HEK293 (cell line): ENCODE measurements at regions not wholly inside any gene's neighbourhood (a gene's known extent, or its start where the extent isn't known, plus 50 kb on each side); places are given as distances from the start of the nearest gene placed in this dataset.

Experiments
- CTCF ChIA-PET: fragments of 350-600 bp; formaldehyde crosslinking; extraction: SDS; loops from one replicate; lab custom pipeline; 2021; ENCODE audit warnings: antibody characterized with exemption; lab: Yijun Ruan, JAX
- POLR2A ChIA-PET: fragments of 300-600 bp; formaldehyde crosslinking; extraction: SDS; loops from one replicate; lab custom pipeline; 2020; ENCODE audit warnings: antibody characterized with exemption, inconsistent platforms; lab: Yijun Ruan, JAX
- H3K27ac ChIP-seq: fragments of 200-500 bp; sonication (Bioruptor generic); 2 replicates; pipeline ENCODE4 v1.5.1; 2014; ENCODE audit warnings: low read depth, low read length, control low read depth, inconsistent platforms; ENCODE audit errors: extremely low read depth
- H3K36me3 ChIP-seq, 2 experiments: fragments of 200-500 bp in 1 of 2; sonication (Bioruptor generic) in 1 of 2; 1 replicate in 1 of 2; 2 replicates in 1 of 2; pipeline ENCODE4 v1.5.1; 2014 to 2017; ENCODE audit warnings: inconsistent platforms in 2 of 2, low read length in 2 of 2; ENCODE audit not compliant: control insufficient read depth in 2 of 2, insufficient read depth in 1 of 2
- H3K4me1 ChIP-seq: fragments of 200-500 bp; sonication (Bioruptor generic); 2 replicates; pipeline ENCODE4 v1.5.1; 2014; ENCODE audit warnings: mild to moderate bottlenecking, low read length, inconsistent platforms; ENCODE audit not compliant: control insufficient read depth, insufficient read depth
- H3K4me3 ChIP-seq: 2 replicates; pipeline ENCODE4 v1.5.1; 2011; ENCODE audit warnings: low read depth, mild to moderate bottlenecking, control low read depth, low read length, moderate library complexity
- H3K9me3 ChIP-seq: fragments of 200-500 bp; sonication (Bioruptor generic); 2 replicates; pipeline ENCODE4 v1.5.1; 2014; ENCODE audit warnings: low read depth, low read length, inconsistent platforms; ENCODE audit not compliant: control insufficient read depth, insufficient read depth
- GLI2 ChIP-seq: fragments of 450-650 bp; formaldehyde crosslinking; IDR thresholded peaks from 2 replicates; pipeline ENCODE4; 2017; ENCODE audit warnings: missing biosample characterization, missing genetic modification characterization, low read depth, borderline replicate concordance
- RBAK ChIP-seq: fragments of 450-650 bp; formaldehyde crosslinking; IDR thresholded peaks from 2 replicates; pipeline ENCODE4 v1.5.1; 2016; ENCODE audit warnings: missing biosample characterization, missing genetic modification characterization
- REPIN1 ChIP-seq: fragments of 450-650 bp; formaldehyde crosslinking; IDR thresholded peaks from 2 replicates; pipeline ENCODE4 v1.5.1; 2017; ENCODE audit warnings: missing biosample characterization, missing genetic modification characterization, low read depth
- ZIC2 ChIP-seq: fragments of 450-650 bp; formaldehyde crosslinking; IDR thresholded peaks from 2 replicates; pipeline ENCODE4 v1.5.1; 2016; ENCODE audit warnings: missing biosample characterization, missing genetic modification characterization
- ZNF311 ChIP-seq: fragments of 450-650 bp; formaldehyde crosslinking; IDR thresholded peaks from 2 replicates; pipeline ENCODE4 v1.5.1; 2017; ENCODE audit warnings: missing biosample characterization, missing genetic modification characterization, borderline replicate concordance
- ZNF341 ChIP-seq: fragments of 450-650 bp; formaldehyde crosslinking; IDR thresholded peaks from 2 replicates; pipeline ENCODE4; 2016; ENCODE audit warnings: low read depth, missing biosample characterization, missing genetic modification characterization
- ZNF394 ChIP-seq: fragments of 450-650 bp; formaldehyde crosslinking; IDR thresholded peaks from 2 replicates; pipeline ENCODE4 v1.5.1; 2016; ENCODE audit warnings: missing biosample characterization, missing genetic modification characterization, mild to moderate bottlenecking, moderate library complexity, borderline replicate concordance
- ZNF670 ChIP-seq: fragments of 450-650 bp; formaldehyde crosslinking; IDR thresholded peaks from 2 replicates; pipeline ENCODE4 v1.5.1; 2016; ENCODE audit warnings: missing biosample characterization, missing genetic modification characterization, low read depth
- ZNF707 ChIP-seq: fragments of 450-650 bp; formaldehyde crosslinking; IDR thresholded peaks from 2 replicates; pipeline ENCODE4 v1.5.1; 2016; ENCODE audit warnings: missing biosample characterization, missing genetic modification characterization
- ZSCAN16 ChIP-seq: fragments of 450-650 bp; formaldehyde crosslinking; IDR thresholded peaks from 2 replicates; pipeline ENCODE4 v1.5.1; 2016; ENCODE audit warnings: missing biosample characterization, missing genetic modification characterization
- ZSCAN30 ChIP-seq: fragments of 450-650 bp; IDR thresholded peaks from 2 replicates; pipeline ENCODE4 v1.5.1; 2018; ENCODE audit warnings: missing biosample characterization, mild to moderate bottlenecking, missing genetic modification characterization, moderate library complexity
- TF ChIP-seq, protein P1 (sequence below): fragments of 450-650 bp; formaldehyde crosslinking; optimal IDR thresholded peaks from 2 replicates; pipeline ENCODE3; 2016; ENCODE audit warnings: missing biosample characterization, mild to moderate bottlenecking, missing genetic modification characterization
- TF ChIP-seq, protein P2 (sequence below): fragments of 450-650 bp; formaldehyde crosslinking; conservative IDR thresholded peaks from 2 replicates; pipeline ENCODE4 v1.5.1; 2016; ENCODE audit warnings: low read depth, missing biosample characterization, missing genetic modification characterization
- TF ChIP-seq, protein P3 (sequence below): fragments of 450-650 bp; formaldehyde crosslinking; conservative IDR thresholded peaks from 2 replicates; pipeline ENCODE4 v1.5.1; 2016; ENCODE audit warnings: low read depth, missing biosample characterization, missing genetic modification characterization
- TF ChIP-seq, protein P4 (sequence below): fragments of 450-650 bp; formaldehyde crosslinking; IDR thresholded peaks from 2 replicates; pipeline ENCODE4 v1.5.1; 2016; ENCODE audit warnings: missing biosample characterization, missing genetic modification characterization

DNA sequence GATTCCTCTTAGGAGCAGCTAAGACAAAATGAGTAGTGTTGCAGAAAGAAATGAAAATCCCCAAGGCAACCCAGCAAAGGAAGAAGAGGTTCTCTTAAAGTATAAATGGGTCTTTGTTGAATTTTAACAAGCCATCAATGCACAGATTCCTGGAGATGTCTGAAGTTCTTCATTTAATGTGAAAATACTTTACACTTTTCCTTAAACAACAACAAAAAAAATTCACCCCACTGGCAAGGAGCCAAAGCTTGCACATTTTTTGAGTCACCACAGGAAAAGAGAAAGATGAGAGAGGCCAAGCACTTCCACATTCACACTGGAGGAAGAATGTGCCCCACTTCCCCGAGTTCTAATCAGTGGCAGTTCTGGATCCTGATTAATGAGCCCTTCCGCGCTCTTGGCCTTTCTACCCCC, 286.4 kb upstream of the MEOX2 start:
- CTCF ChIA-PET, result interaction anchor here (0.7 kb wide), 1 partner anchor 285 kb away, joined by 3 read pairs; no protein-coding TSS in a partner anchor
- H3K4me3 ChIP-seq, result no peak overlapping the region
- H3K4me1 ChIP-seq, result no peaks in the 10 kb centered on the region
- no peaks in the 10 kb centered on the region for H3K9me3 ChIP-seq
- no peaks in the 10 kb centered on the region for H3K36me3 ChIP-seq
- TF ChIP-seq ZNF707, result no peak
- TF ChIP-seq ZNF341 (tag by site-specific recombination), result no peak
- no peak overlapping the region for H3K27ac ChIP-seq
- POLR2A ChIA-PET, result no interaction called here

DNA sequence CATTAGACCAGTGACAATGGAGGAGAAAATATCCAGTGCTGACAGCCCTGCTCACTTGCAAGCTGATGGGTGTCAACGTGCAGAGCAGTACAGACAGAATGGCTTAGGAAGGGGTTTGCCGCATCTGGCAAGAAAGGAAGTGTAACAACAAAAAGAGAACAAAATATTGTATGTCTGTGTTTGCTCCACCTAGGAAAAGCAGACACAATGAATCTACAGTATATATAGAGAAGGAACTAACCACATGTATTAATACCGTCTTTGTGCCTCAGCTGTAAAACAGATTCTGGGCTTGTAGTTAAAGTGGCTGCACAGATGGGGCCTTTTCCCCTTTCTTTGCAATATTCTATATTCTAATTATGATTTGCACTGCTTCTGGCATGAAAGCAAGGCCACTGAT, 281.1 kb upstream of the MEOX2 start:
- TF ChIP-seq ZIC2 (tag by site-specific recombination), result no peak
- TF ChIP-seq, protein P1, sequence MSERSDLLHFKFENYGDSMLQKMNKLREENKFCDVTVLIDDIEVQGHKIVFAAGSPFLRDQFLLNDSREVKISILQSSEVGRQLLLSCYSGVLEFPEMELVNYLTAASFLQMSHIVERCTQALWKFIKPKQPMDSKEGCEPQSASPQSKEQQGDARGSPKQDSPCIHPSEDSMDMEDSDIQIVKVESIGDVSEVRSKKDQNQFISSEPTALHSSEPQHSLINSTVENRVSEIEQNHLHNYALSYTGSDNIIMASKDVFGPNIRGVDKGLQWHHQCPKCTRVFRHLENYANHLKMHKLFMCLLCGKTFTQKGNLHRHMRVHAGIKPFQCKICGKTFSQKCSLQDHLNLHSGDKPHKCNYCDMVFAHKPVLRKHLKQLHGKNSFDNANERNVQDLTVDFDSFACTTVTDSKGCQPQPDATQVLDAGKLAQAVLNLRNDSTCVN (tag by site-specific recombination), result no peak
- no peak for TF ChIP-seq ZSCAN16
- TF ChIP-seq, protein P2, sequence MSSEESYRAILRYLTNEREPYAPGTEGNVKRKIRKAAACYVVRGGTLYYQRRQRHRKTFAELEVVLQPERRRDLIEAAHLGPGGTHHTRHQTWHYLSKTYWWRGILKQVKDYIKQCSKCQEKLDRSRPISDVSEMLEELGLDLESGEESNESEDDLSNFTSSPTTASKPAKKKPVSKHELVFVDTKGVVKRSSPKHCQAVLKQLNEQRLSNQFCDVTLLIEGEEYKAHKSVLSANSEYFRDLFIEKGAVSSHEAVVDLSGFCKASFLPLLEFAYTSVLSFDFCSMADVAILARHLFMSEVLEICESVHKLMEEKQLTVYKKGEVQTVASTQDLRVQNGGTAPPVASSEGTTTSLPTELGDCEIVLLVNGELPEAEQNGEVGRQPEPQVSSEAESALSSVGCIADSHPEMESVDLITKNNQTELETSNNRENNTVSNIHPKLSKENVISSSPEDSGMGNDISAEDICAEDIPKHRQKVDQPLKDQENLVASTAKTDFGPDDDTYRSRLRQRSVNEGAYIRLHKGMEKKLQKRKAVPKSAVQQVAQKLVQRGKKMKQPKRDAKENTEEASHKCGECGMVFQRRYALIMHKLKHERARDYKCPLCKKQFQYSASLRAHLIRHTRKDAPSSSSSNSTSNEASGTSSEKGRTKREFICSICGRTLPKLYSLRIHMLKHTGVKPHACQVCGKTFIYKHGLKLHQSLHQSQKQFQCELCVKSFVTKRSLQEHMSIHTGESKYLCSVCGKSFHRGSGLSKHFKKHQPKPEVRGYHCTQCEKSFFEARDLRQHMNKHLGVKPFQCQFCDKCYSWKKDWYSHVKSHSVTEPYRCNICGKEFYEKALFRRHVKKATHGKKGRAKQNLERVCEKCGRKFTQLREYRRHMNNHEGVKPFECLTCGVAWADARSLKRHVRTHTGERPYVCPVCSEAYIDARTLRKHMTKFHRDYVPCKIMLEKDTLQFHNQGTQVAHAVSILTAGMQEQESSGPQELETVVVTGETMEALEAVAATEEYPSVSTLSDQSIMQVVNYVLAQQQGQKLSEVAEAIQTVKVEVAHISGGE (tag by site-specific recombination), result no peak
- TF ChIP-seq, protein P3, sequence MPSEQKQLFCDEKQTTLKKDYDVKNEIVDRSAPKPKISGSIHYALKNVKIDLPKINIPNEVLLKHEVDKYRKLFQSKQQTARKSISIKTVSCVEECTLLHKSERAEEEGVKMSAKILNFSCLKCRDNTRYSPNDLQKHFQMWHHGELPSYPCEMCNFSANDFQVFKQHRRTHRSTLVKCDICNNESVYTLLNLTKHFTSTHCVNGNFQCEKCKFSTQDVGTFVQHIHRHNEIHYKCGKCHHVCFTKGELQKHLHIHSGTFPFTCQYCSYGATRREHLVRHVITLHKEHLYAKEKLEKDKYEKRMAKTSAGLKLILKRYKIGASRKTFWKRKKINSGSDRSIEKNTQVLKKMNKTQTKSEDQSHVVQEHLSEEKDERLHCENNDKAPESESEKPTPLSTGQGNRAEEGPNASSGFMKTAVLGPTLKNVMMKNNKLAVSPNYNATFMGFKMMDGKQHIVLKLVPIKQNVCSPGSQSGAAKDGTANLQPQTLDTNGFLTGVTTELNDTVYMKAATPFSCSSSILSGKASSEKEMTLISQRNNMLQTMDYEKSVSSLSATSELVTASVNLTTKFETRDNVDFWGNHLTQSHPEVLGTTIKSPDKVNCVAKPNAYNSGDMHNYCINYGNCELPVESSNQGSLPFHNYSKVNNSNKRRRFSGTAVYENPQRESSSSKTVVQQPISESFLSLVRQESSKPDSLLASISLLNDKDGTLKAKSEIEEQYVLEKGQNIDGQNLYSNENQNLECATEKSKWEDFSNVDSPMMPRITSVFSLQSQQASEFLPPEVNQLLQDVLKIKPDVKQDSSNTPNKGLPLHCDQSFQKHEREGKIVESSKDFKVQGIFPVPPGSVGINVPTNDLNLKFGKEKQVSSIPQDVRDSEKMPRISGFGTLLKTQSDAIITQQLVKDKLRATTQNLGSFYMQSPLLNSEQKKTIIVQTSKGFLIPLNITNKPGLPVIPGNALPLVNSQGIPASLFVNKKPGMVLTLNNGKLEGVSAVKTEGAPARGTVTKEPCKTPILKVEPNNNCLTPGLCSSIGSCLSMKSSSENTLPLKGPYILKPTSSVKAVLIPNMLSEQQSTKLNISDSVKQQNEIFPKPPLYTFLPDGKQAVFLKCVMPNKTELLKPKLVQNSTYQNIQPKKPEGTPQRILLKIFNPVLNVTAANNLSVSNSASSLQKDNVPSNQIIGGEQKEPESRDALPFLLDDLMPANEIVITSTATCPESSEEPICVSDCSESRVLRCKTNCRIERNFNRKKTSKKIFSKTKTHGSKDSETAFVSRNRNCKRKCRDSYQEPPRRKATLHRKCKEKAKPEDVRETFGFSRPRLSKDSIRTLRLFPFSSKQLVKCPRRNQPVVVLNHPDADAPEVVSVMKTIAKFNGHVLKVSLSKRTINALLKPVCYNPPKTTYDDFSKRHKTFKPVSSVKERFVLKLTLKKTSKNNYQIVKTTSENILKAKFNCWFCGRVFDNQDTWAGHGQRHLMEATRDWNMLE (tag by site-specific recombination), result no peak
- TF ChIP-seq RBAK (tag by site-specific recombination), result no peak
- TF ChIP-seq GLI2 (tag by site-specific recombination), result no peak
- Histone ChIP-seq H3K4me1 (no peaks in the 10 kb centered on the region), H3K4me3 (no peak overlapping the region), H3K36me3 (no peaks in the 10 kb centered on the region), H3K27ac (no peak overlapping the region), H3K9me3 (no peaks in the 10 kb centered on the region)
- ChIA-PET POLR2A (interaction anchor here (0.6 kb wide), 1 partner anchor 38 kb away, joined by 3 read pairs; no protein-coding TSS in a partner anchor), CTCF (no interaction called here)

DNA sequence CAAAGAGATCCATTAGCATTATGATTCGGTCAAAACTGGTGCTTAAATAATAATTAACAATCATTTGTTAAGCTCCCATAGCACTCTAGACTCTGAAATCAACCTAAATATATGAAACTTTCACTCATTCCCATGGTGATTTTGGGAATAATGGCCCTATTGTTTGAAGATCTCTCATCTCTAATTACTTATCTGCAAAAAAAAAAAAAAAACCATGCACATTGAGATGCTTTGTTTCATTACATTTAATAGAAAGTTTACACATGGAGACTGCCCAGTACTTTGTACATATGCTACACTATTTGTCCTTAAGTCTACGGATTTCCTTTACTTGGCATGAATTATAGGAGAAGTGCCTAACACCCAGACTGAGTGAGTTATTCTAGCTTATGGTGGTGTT, 280.6 kb upstream of the MEOX2 start:
- Histone ChIP-seq H3K36me3 (no peaks in the 10 kb centered on the region), H3K9me3 (no peaks in the 10 kb centered on the region), H3K4me3 (no peak overlapping the region), H3K4me1 (no peaks in the 10 kb centered on the region), H3K27ac (no peak overlapping the region)
- CTCF ChIA-PET, result interaction anchor here (0.7 kb wide), 1 partner anchor 1100 kb away, joined by 3 read pairs; no protein-coding TSS in a partner anchor
- TF ChIP-seq GLI2 (tag by site-specific recombination) (no peak), REPIN1 (tag by site-specific recombination) (no peak), ZNF394 (tag by site-specific recombination) (no peak), ZNF311 (tag by site-specific recombination) (no peak), ZNF670 (tag by site-specific recombination) (no peak), ZSCAN30 (tag by site-specific recombination) (no peak)
- TF ChIP-seq, protein P4, sequence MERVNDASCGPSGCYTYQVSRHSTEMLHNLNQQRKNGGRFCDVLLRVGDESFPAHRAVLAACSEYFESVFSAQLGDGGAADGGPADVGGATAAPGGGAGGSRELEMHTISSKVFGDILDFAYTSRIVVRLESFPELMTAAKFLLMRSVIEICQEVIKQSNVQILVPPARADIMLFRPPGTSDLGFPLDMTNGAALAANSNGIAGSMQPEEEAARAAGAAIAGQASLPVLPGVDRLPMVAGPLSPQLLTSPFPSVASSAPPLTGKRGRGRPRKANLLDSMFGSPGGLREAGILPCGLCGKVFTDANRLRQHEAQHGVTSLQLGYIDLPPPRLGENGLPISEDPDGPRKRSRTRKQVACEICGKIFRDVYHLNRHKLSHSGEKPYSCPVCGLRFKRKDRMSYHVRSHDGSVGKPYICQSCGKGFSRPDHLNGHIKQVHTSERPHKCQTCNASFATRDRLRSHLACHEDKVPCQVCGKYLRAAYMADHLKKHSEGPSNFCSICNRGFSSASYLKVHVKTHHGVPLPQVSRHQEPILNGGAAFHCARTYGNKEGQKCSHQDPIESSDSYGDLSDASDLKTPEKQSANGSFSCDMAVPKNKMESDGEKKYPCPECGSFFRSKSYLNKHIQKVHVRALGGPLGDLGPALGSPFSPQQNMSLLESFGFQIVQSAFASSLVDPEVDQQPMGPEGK (tag by site-specific recombination), result no peak
- TF ChIP-seq, protein P1 (tag by site-specific recombination), result no peak
- POLR2A ChIA-PET, result interaction anchor here (0.6 kb wide), 1 partner anchor 38 kb away, joined by 3 read pairs; no protein-coding TSS in a partner anchor
